ENCODE measurements at regions not wholly inside any gene's neighbourhood (a gene's known extent, or its start where the extent isn't known, plus 50 kb on each side); places are given as distances from the start of the nearest gene placed in this dataset.

GRCh38 chr3:73966733-73967132 is 342.0 kb upstream of the PDZRN3 start:
- Histone ChIP-seq H2AFZ (ENCODE audit: insufficient read depth, low read depth, low read length, poor library complexity, severe bottlenecking) (no peak overlapping the region), H3K9me3 (replicated peaks in 1 of 2; ENCODE audit: control insufficient read depth in 1 of 2, insufficient read depth in 1 of 2, low read length in 2 of 2) (no peaks in the 10 kb centered on the region), H3K27ac (ENCODE audit: low read depth in 1 of 2, low read length in 2 of 2) (no peak overlapping the region), H3K4me2 (replicated peaks; ENCODE audit: extremely low read depth, low read length, poor library complexity, severe bottlenecking) (no peak overlapping the region), H3K9ac (ENCODE audit: insufficient read depth, low read length, poor library complexity, severe bottlenecking) (no peak overlapping the region), H3K4me1 (ENCODE audit: control insufficient read depth in 1 of 2, insufficient read depth in 2 of 2, low read length in 2 of 2) (no peaks in the 10 kb centered on the region), H3K79me2 (ENCODE audit: insufficient read depth, low read length) (no peaks in the 10 kb centered on the region), H4K20me1 (ENCODE audit: insufficient read depth, low read length) (no peaks in the 10 kb centered on the region), H3K36me3 (replicated peaks in 1 of 2; ENCODE audit: control insufficient read depth in 1 of 2, insufficient read depth in 2 of 2, low read length in 2 of 2) (no peaks in the 10 kb centered on the region), H3K4me3 (replicated peaks in 1 of 3; ENCODE audit: low read depth in 2 of 3, low read length in 3 of 3) (no peak overlapping the region), H3K27me3 (ENCODE audit: control insufficient read depth in 2 of 2, insufficient read depth in 2 of 2, low read length in 2 of 2) (no peaks in the 10 kb centered on the region)
- 37% methylated on average over 2 of the region's 4 CpGs for WGBS (ENCODE audit: insufficient coverage)
- no peaks in the 10 kb centered on the region for H3K36me3 Mint-ChIP-seq
- peaks cover 0 to 5% (median 0%) of the 10 kb centered on the region in 3 donors for H3K27me3 Mint-ChIP-seq (ENCODE audit: low read depth in 3 of 3)
- DNase-seq, result no peak
- H3K27ac Mint-ChIP-seq, result no peak overlapping the region
- intact Hi-C loops (cut with micrococcal nuclease), result no loop called here
- H3K4me3 Mint-ChIP-seq, result no peak overlapping the region
- TF ChIP-seq CTCF (IDR thresholded peaks at IDR 0.05), result no peak
- peaks cover 0 to 5% (median 2%) of the 10 kb centered on the region in 7 donors for H3K9me3 Mint-ChIP-seq
- no peaks in the 10 kb centered on the region for H3K4me1 Mint-ChIP-seq

GRCh38 chr3:73964818-73965217 is 340.1 kb upstream of the PDZRN3 start:
- intact Hi-C loops (cut with micrococcal nuclease), result no loop called here
- Mint-ChIP-seq H3K4me3 (no peak overlapping the region), H3K27ac (no peak overlapping the region), H3K27me3 (ENCODE audit: low read depth in 3 of 3) (peaks cover 0 to 3% (median 0%) of the 10 kb centered on the region in 3 donors), H3K9me3 (peaks cover 0 to 5% (median 0%) of the 10 kb centered on the region in 7 donors), H3K36me3 (no peaks in the 10 kb centered on the region), H3K4me1 (no peaks in the 10 kb centered on the region)
- Histone ChIP-seq H3K36me3 (replicated peaks in 1 of 2; ENCODE audit: control insufficient read depth in 1 of 2, insufficient read depth in 2 of 2, low read length in 2 of 2) (no peaks in the 10 kb centered on the region), H3K4me1 (ENCODE audit: control insufficient read depth in 1 of 2, insufficient read depth in 2 of 2, low read length in 2 of 2) (no peaks in the 10 kb centered on the region), H2AFZ (ENCODE audit: insufficient read depth, low read depth, low read length, poor library complexity, severe bottlenecking) (no peak overlapping the region), H3K9me3 (replicated peaks in 1 of 2; ENCODE audit: control insufficient read depth in 1 of 2, insufficient read depth in 1 of 2, low read length in 2 of 2) (no peaks in the 10 kb centered on the region), H4K20me1 (ENCODE audit: insufficient read depth, low read length) (no peaks in the 10 kb centered on the region), H3K4me2 (replicated peaks; ENCODE audit: extremely low read depth, low read length, poor library complexity, severe bottlenecking) (no peak overlapping the region), H3K9ac (ENCODE audit: insufficient read depth, low read length, poor library complexity, severe bottlenecking) (no peak overlapping the region), H3K79me2 (ENCODE audit: insufficient read depth, low read length) (no peaks in the 10 kb centered on the region), H3K27ac (ENCODE audit: low read depth in 1 of 2, low read length in 2 of 2) (no peak overlapping the region), H3K27me3 (ENCODE audit: control insufficient read depth in 2 of 2, insufficient read depth in 2 of 2, low read length in 2 of 2) (no peaks in the 10 kb centered on the region), H3K4me3 (replicated peaks in 1 of 3; ENCODE audit: low read depth in 2 of 3, low read length in 3 of 3) (no peak overlapping the region)
- WGBS (ENCODE audit: insufficient coverage), result no CpG with 5 or more reads among the region's 1 CpG
- no peak for DNase-seq
- no peak for TF ChIP-seq CTCF (IDR thresholded peaks at IDR 0.05)

Data from CD14-positive monocyte (primary cell).